Posterior cingulate gyrus (tissue), 11 donors: ENCODE measurements at regions not wholly inside any gene's neighbourhood (a gene's known extent, or its start where the extent isn't known, plus 50 kb on each side); places are given as distances from the start of the nearest gene placed in this dataset.
"Not testable (repeated sequence)": the region's sequence is repeated elsewhere in the genome, so short reads cannot be mapped to it uniquely, and the experiment has no call there.

Experiments
- DNase-seq, 10 donors: peaks; one replicate each; pipeline versions ENCODE4 v3.0.0 to v3.0.0-alpha.2; 2020 to 2021; ENCODE audit warnings: mixed read lengths in 3 of 10
- intact Hi-C: fragments of 100-400 bp; cut with DNase I; formaldehyde crosslinking; loops from one replicate; pipeline ENCODE4 v1.15.1; 2023

GRCh38 chr7:42689626-42690025 is 222.2 kb downstream of the C7orf25 start:
- intact Hi-C loops, result no loop called here
- no peak for DNase-seq

- no peak for DNase-seq
- intact Hi-C loops, result no loop called here
These were observed 223.9 kb downstream of the C7orf25 start for GRCh38 chr7:42688056-42688371.

GRCh38 chr7:42687211-42688055 is 224.4 kb downstream of the C7orf25 start:
- intact Hi-C loops, result no loop called here
- no peak for DNase-seq

- DNase-seq, result no peak
- intact Hi-C loops, result no loop called here
These were observed 225.2 kb downstream of the C7orf25 start for GRCh38 chr7:42686594-42687156.

GRCh38 chr7:42685911-42686310 is 226.0 kb downstream of the C7orf25 start:
- intact Hi-C loops, result no loop called here
- DNase-seq, result peak in 1 of 10 donors; percentile 25

- no peak for DNase-seq
- intact Hi-C loops, result no loop called here
These were observed 233.8 kb downstream of the C7orf25 start for GRCh38 chr7:42677751-42678699.

- no peak for DNase-seq
- intact Hi-C loops, result no loop called here
These were observed 237.3 kb downstream of the C7orf25 start for GRCh38 chr7:42674541-42674940.

- DNase-seq, result no peak
- intact Hi-C loops, result no loop called here
These were observed 237.9 kb downstream of the C7orf25 start for GRCh38 chr7:42673951-42674350.

GRCh38 chr7:42672339-42672999 is 239.4 kb downstream of the C7orf25 start:
- intact Hi-C loops, result no loop called here
- no peak for DNase-seq

GRCh38 chr7:42671627-42672026 is 240.2 kb downstream of the C7orf25 start:
- intact Hi-C loops, result no loop called here
- no peak for DNase-seq

GRCh38 chr7:42666994-42667393 is 244.9 kb downstream of the C7orf25 start:
- intact Hi-C loops, result no loop called here

GRCh38 chr7:42662862-42663261 is 249.0 kb downstream of the C7orf25 start:
- DNase-seq, result no peak
- intact Hi-C loops, result no loop called here

More at GRCh38 chr7:42666994-42667393, 244.9 kb downstream of the C7orf25 start:
- no peak for DNase-seq

- intact Hi-C loops, result no loop called here
- no peak for DNase-seq
These were observed 250.6 kb downstream of the C7orf25 start for GRCh38 chr7:42661312-42661711.

- intact Hi-C loops, result no loop called here
- DNase-seq, result peak in 1 of 10 donors; percentile 39
These were observed 261.2 kb downstream of the C7orf25 start for GRCh38 chr7:42650701-42651100.

GRCh38 chr7:42650171-42650570 is 261.7 kb downstream of the C7orf25 start:
- intact Hi-C loops, result no loop called here
- peak in 1 of 10 donors; percentile 87 for DNase-seq

- no peak for DNase-seq
- intact Hi-C loops, result no loop called here
These were observed 266.0 kb downstream of the C7orf25 start for GRCh38 chr7:42645906-42646305.

- intact Hi-C loops, result no loop called here
These were observed 269.2 kb downstream of the C7orf25 start for GRCh38 chr7:42642699-42643098.

GRCh38 chr7:42639930-42640329 is 271.9 kb downstream of the C7orf25 start:
- DNase-seq, result no peak
- intact Hi-C loops, result no loop called here

More at GRCh38 chr7:42642699-42643098, 269.2 kb downstream of the C7orf25 start:
- no peak for DNase-seq

GRCh38 chr7:42636380-42636779 is 275.5 kb downstream of the C7orf25 start:
- peak in 1 of 10 donors; percentile 62 for DNase-seq
- intact Hi-C loops, result not testable (repeated sequence)

GRCh38 chr7:42628054-42628453 is 283.8 kb downstream of the C7orf25 start:
- no peak for DNase-seq
- intact Hi-C loops, result no loop called here

- intact Hi-C loops, result no loop called here
These were observed 284.2 kb downstream of the C7orf25 start for GRCh38 chr7:42627626-42628025.

More at GRCh38 chr7:42627626-42628025, 284.2 kb downstream of the C7orf25 start:
- DNase-seq, result no peak
